Panc1 (cell line): ENCODE measurements at regions not wholly inside any gene's neighbourhood (a gene's known extent, or its start where the extent isn't known, plus 50 kb on each side); places are given as distances from the start of the nearest gene placed in this dataset.

Experiments used
- ATAC-seq: fragments of 200-7000 bp; cut with Tn5 transposase; 2 replicates; pipeline ENCODE4 v1.9.1; 2020; ENCODE audit warnings: mild to moderate bottlenecking, moderate library complexity
- BruUV-seq: library from RNA; stranded (reverse); fragments of 400-500 nt; replicated peaks from 2 replicates; lab custom pipeline; 2021; lab: Mats Ljungman, UMichigan
- CTCF ChIA-PET: fragments of 300-600 bp; sonication (Branson Sonifier 250); formaldehyde crosslinking; loops from one replicate; lab custom pipeline; 2022; ENCODE audit warnings: antibody characterized with exemption; lab: Charles Lee
- POLR2A ChIA-PET: fragments of 300-600 bp; sonication (Branson Sonifier 250); formaldehyde crosslinking; loops from one replicate; lab custom pipeline; 2022; ENCODE audit warnings: antibody characterized with exemption; lab: Charles Lee
- DNase-seq: peaks from one replicate; pipeline ENCODE4 v3.0.0-alpha.2; 2010; ENCODE audit warnings: low read depth, low spot score
- H3K27ac ChIP-seq: 2 replicates; pipeline ENCODE4 v1.5.1; 2011; ENCODE audit warnings: mild to moderate bottlenecking, low read length, inconsistent platforms
- H3K27me3 ChIP-seq: fragments of 200-500 bp; sonication (Bioruptor generic); 2 replicates; pipeline ENCODE4 v1.6.0; 2014; ENCODE audit warnings: low read length, inconsistent platforms; ENCODE audit not compliant: control insufficient read depth, insufficient read depth
- H3K36me3 ChIP-seq: fragments of 200-500 bp; sonication (Bioruptor generic); 2 replicates; pipeline ENCODE4 v1.5.1; 2014; ENCODE audit warnings: inconsistent platforms, mild to moderate bottlenecking, low read length, moderate library complexity; ENCODE audit not compliant: control insufficient read depth, insufficient read depth
- H3K4me1 ChIP-seq: 2 replicates; pipeline ENCODE4 v1.5.1; 2011; ENCODE audit warnings: inconsistent platforms, mild to moderate bottlenecking, low read length, moderate library complexity; ENCODE audit not compliant: control insufficient read depth, insufficient read depth
- H3K4me3 ChIP-seq, 2 experiments: 2 replicates each; pipeline ENCODE4 v1.5.1; 2011 to 2012; ENCODE audit warnings: low read depth in 2 of 2, low read length in 2 of 2, mild to moderate bottlenecking in 2 of 2, inconsistent platforms in 1 of 2, moderate library complexity in 1 of 2
- H3K9me3 ChIP-seq: fragments of 200-500 bp; sonication (Bioruptor generic); 2 replicates; pipeline ENCODE4 v1.5.1; 2014; ENCODE audit warnings: low read depth, mild to moderate bottlenecking, inconsistent platforms, low read length, moderate library complexity; ENCODE audit not compliant: control insufficient read depth, insufficient read depth
- CTCF ChIP-seq: fragments of 450-650 bp; IDR thresholded peaks from 2 replicates; pipeline ENCODE4 v1.5.1; 2017; ENCODE audit warnings: mild to moderate bottlenecking
- POLR2AphosphoS5 ChIP-seq: IDR thresholded peaks from 2 replicates; pipeline ENCODE4 v1.6.1; 2012; ENCODE audit warnings: mild to moderate bottlenecking, low read depth, low read length, moderate library complexity
- REST ChIP-seq, 2 experiments: IDR thresholded peaks; 2 replicates each; pipeline ENCODE4 v1.6.1; 2011 to 2012; ENCODE audit warnings: low read depth in 2 of 2, control low read depth in 1 of 2, low read length in 1 of 2, mild to moderate bottlenecking in 1 of 2, moderate library complexity in 1 of 2; ENCODE audit not compliant: insufficient read depth in 1 of 2
- SIN3A ChIP-seq: IDR thresholded peaks from 2 replicates; pipeline ENCODE4 v1.6.1; 2012; ENCODE audit warnings: low read depth, mild to moderate bottlenecking, low read length, moderate library complexity, borderline replicate concordance; ENCODE audit not compliant: insufficient read depth
- TCF7L2 ChIP-seq: IDR thresholded peaks from 2 replicates; pipeline ENCODE4 v1.6.1; 2011; ENCODE audit warnings: mild to moderate bottlenecking, low read depth, low read length, inconsistent platforms
- in situ Hi-C: cut with HindIII; loops from 2 replicates; pipeline ENCODE4 v1.10.0; 2016; ENCODE audit warnings: low sequenced_read_pairs, low pct_unique_long_range_greater_than_20kb
- intact Hi-C: fragments of 100-400 bp; cut with micrococcal nuclease; formaldehyde crosslinking; loops from one replicate; pipeline ENCODE4 v1.10.0; 2022; ENCODE audit not compliant: unreplicated experiment

- POLR2A ChIA-PET = no interaction called here
- intact Hi-C loops = no loop called here
- no peak for ATAC-seq
- in situ Hi-C loops = no loop called here
- CTCF ChIA-PET = no interaction called here
- DNase-seq = no peak
- BruUV-seq = no TSS peak
- Histone ChIP-seq H3K36me3 (no peaks in the 10 kb centered on the region), H3K4me3 (no peak overlapping the region), H3K27me3 (no peaks in the 10 kb centered on the region), H3K4me1 (no peaks in the 10 kb centered on the region; the same call in 1 of the 2 replicates), H3K27ac (no peak overlapping the region), H3K9me3 (no peaks in the 10 kb centered on the region)
- no peak for TF ChIP-seq SIN3A
- TF ChIP-seq TCF7L2 = no peak
Observed at GRCh38 chr1:238242181-238242580, 351.5 kb upstream of the ZP4 start.

GRCh38 chr1:238241607-238242006, 350.9 kb upstream of the ZP4 start:
- no peaks in the 10 kb centered on the region; the same call in 1 of the 2 replicates for H3K4me1 ChIP-seq
- no peak overlapping the region for H3K27ac ChIP-seq
- intact Hi-C loops (no loop called here), in situ Hi-C loops (no loop called here)
- no TSS peak for BruUV-seq
- no peak overlapping the region for H3K4me3 ChIP-seq
- no peak for ATAC-seq
- no peak for TF ChIP-seq POLR2AphosphoS5
- no peak for TF ChIP-seq TCF7L2
- TF ChIP-seq CTCF = no peak
- DNase-seq = no peak
- no peaks in the 10 kb centered on the region for H3K36me3 ChIP-seq
- POLR2A ChIA-PET = no interaction called here
- CTCF ChIA-PET = no interaction called here
- H3K27me3 ChIP-seq = no peaks in the 10 kb centered on the region
- no peaks in the 10 kb centered on the region for H3K9me3 ChIP-seq

- intact Hi-C loops = no loop called here
- no peak overlapping the region for H3K27ac ChIP-seq
- TF ChIP-seq POLR2AphosphoS5 (no peak), CTCF (no peak), SIN3A (no peak), TCF7L2 (no peak), REST (IDR thresholded peaks at IDR 0.05; ENCODE audit: insufficient read depth in 1 of 2, low read depth in 2 of 2, low read length in 1 of 2) (no peak)
- DNase-seq (no peak), ATAC-seq (no peak)
- BruUV-seq = no TSS peak
- H3K27me3 ChIP-seq = no peaks in the 10 kb centered on the region
- ChIA-PET CTCF (no interaction called here), POLR2A (no interaction called here)
- in situ Hi-C loops = no loop called here
- H3K9me3 ChIP-seq = no peaks in the 10 kb centered on the region
- no peak overlapping the region for H3K4me3 ChIP-seq
- H3K36me3 ChIP-seq = no peaks in the 10 kb centered on the region
- no peaks in the 10 kb centered on the region; the same call in 1 of the 2 replicates for H3K4me1 ChIP-seq
Observed at GRCh38 chr1:238239343-238239742, 348.6 kb upstream of the ZP4 start.
